Stimulated activated CD8-positive, alpha-beta memory T cell treated with anti-CD3 and anti-CD28 coated beads, Interleukin-15, amount 100 ng/mL, for 1 hour (primary cell): ENCODE measurements at regions not wholly inside any gene's neighbourhood (a gene's known extent, or its start where the extent isn't known, plus 50 kb on each side); places are given as distances from the start of the nearest gene placed in this dataset.
"Not testable (repeated sequence)": the region's sequence is repeated elsewhere in the genome, so short reads cannot be mapped to it uniquely, and the experiment has no call there.

Source experiments
- DNase-seq: peaks from one replicate; pipeline ENCODE4 v3.0.0-alpha.2; 2020; ENCODE audit warnings: low read depth

DNA sequence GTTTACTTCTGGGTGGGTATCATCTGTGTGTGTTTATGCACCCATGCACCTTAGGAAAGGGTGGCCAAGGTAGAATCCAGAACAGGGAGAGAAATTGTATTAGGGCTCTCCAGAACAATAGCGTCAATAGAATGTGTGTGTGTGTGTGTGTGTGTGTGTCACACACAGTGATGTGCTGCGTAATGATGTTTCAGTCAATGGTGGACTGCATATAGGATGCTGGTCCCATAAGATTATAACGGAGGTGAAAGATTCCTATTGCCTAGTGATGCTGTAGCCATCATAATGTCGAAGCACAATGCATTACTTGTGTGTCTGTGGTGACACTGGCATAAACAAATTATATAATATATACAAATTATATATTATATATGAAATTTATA is 69.3 kb upstream of the PRR23C start:
- DNase-seq, result no peak

GRCh38 chr3:139116631-139117030 is 71.9 kb upstream of the PRR23C start:
- not testable (repeated sequence) for DNase-seq

DNA sequence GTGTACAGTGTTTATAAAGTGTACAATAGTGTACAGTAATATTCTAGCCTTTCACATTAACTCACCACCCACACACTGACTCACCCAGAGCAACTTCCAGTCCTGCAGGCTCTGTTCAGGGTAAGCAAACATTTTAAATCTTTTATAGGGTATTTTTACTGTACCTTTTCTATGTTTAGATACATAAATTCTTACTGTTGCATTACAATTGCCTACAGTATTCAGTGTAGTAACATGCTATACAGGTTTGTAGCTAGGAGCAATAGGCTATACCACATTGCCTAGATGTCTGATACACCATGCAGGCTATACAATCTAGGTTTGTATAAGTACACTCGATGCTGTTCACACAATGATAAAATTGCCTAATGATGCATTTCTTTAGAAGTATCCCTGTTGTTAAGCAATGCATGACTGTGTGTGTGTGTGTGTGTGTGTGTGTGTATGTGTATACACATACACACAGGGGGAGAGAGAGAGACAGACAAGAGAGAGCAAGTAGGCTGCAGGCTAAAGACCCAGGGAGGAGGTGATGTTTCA is 72.5 kb upstream of the PRR23C start:
- DNase-seq, result no peak

GRCh38 chr3:139117883-139118760 is 73.4 kb upstream of the PRR23C start:
- no peak for DNase-seq

DNA sequence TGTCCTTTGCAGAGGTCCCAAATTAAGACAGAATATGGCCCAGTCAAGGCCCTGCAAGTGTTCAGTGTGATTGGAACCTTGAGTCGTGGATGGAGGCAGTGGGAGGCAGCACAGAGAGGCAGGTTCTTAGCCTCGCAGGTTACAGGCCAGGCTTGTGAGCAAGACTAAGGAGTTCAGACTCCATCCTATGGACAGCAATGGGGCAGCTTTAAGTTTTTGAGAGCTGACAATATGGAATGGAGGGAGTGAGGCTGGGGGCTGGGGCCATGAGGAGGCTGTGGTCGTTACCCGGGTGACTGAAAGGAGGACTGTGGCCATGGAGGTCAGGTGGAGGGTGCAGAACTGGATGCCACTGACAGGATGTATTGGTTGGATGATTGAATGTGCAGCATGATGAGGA is 74.1 kb upstream of the PRR23C start:
- no peak for DNase-seq

- DNase-seq, result no peak
Measured at GRCh38 chr3:139119331-139120025, 74.8 kb upstream of the PRR23C start.

GRCh38 chr3:139120086-139121056 is 75.7 kb upstream of the PRR23C start:
- no peak for DNase-seq

GRCh38 chr3:139121513-139122220 is 77.0 kb upstream of the PRR23C start:
- DNase-seq, result no peak

GRCh38 chr3:139122221-139122581 is 77.5 kb upstream of the PRR23C start:
- DNase-seq, result no peak

- DNase-seq, result no peak
Measured at GRCh38 chr3:139122612-139123011, 77.9 kb upstream of the PRR23C start.

- DNase-seq, result no peak
Measured at GRCh38 chr3:139123377-139124095, 78.8 kb upstream of the PRR23C start.

- no peak for DNase-seq
Measured at GRCh38 chr3:139124197-139124596, 79.5 kb upstream of the PRR23C start.

DNA sequence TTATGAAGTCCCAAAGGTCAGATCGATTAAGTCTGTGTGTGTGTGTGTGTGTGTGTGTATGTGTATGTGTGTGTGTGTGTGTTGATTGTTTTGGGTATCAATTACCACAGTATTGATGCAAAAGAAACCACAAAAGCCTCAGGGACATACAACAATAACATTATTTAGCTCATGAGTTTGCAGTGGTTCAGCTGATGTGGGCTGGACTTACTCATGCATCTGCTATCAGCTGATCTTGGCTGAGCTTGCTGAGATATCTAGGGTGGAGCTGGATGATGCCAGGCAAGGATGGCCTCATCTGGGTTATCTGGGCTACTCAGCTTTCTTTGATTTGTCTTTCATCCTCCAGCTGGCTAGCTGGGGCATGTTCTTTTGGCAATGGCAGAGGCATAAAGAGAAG is 82.4 kb upstream of the PRR23C start:
- DNase-seq, result no peak

DNA sequence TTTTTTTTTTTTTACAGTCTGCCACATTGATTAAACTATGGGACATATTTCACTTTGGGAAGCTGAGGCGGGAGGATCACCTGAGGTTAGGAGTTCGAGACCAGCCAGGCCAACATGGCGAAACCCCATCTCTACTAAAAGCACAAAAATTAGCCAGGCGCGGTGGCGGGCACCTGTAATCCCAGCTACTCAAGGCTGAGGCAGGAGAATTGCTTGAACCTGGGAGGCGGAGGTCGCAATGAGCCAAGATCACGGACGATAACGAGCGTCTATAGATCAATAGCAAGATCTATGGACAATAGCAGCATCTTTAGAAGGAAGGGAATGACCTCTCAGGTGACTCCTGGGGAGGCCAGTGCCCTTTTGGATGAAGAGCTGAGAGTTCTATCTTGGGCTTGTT is 82.9 kb upstream of the PRR23C start:
- not testable (repeated sequence) for DNase-seq

GRCh38 chr3:139128803-139129202 is 84.1 kb upstream of the PRR23C start:
- DNase-seq, result no peak

- no peak for DNase-seq
Measured at GRCh38 chr3:139129892-139130291, 85.2 kb upstream of the PRR23C start.

- no peak for DNase-seq
Measured at GRCh38 chr3:139130390-139131140, 85.9 kb upstream of the PRR23C start.

DNA sequence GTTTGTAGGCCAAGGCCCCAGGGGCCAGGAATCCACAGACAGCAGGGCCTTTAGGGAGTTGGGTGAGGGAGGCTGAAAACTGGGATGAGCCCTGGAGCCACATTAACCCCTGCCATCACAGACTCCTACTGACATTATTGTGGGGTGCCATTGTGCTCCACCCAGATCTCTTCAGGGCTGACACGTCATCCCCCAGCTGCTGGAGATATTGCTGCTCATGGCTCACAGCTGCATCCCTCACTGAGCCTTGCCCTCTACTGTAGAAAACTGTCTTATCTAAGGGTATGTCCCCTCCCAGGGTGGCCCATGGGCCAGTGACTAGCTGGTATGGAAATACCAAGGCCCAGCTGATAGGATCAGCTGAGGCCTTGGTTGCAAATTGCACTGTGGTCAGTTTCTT is 87.3 kb upstream of the PRR23C start:
- no peak for DNase-seq

DNA sequence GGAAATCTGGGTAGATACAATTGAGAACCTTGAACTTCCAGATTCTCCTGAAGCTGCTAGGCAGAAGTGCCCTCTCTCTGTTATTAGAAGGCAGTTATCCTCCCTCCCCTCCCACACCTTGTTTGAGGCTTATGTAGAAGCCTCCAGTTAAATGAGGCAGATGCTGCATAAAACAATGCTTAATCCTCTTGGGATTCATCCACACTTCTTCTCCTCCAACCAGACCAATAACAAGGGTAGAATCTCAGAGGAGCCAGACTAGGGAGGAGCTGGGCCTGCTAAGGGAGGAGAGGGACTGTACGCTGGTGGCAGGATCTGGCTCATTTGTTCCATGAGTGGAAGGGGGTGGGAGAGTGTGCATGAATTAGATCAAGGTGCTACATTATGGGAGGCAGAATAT is 88.3 kb upstream of the PRR23C start:
- DNase-seq, result no peak
